GM23338 (cell line): ENCODE measurements at regions not wholly inside any gene's neighbourhood (a gene's known extent, or its start where the extent isn't known, plus 50 kb on each side); places are given as distances from the start of the nearest gene placed in this dataset.
"Not testable (repeated sequence)": the region's sequence is repeated elsewhere in the genome, so short reads cannot be mapped to it uniquely, and the experiment has no call there.

Experiments
- ATAC-seq: fragments of 200-7000 bp; cut with Tn5 transposase; 3 replicates; pipeline ENCODE4 v1.9.1; 2020
- DNase-seq: peaks from one replicate; pipeline ENCODE4 v3.0.0-alpha.2; 2015; ENCODE audit warnings: low spot score
- H2AFZ ChIP-seq: fragments of 200-600 bp; sonication (generic); 2 replicates; pipeline ENCODE4 v1.8.0; 2016; ENCODE audit warnings: antibody characterized with exemption, mild to moderate bottlenecking, moderate library complexity
- H3F3A ChIP-seq: fragments of 200-600 bp; sonication (generic); replicated peaks from 2 replicates; pipeline ENCODE4 v1.8.0; 2017; ENCODE audit warnings: antibody characterized with exemption, mixed run types, low read depth
- H3K27ac ChIP-seq: fragments of 200-600 bp; sonication (generic); 2 replicates; pipeline ENCODE4 v1.6.1; 2016; ENCODE audit warnings: low read depth
- H3K27me3 ChIP-seq: fragments of 200-600 bp; sonication (generic); 2 replicates; pipeline ENCODE4 v1.8.0; 2016; ENCODE audit warnings: mild to moderate bottlenecking, mixed run types, moderate library complexity; ENCODE audit not compliant: insufficient read depth
- H3K36me3 ChIP-seq: fragments of 200-600 bp; sonication (generic); 2 replicates; pipeline ENCODE4 v1.8.0; 2016; ENCODE audit warnings: mild to moderate bottlenecking; ENCODE audit not compliant: insufficient read depth
- H3K4me1 ChIP-seq: fragments of 200-600 bp; sonication (generic); 2 replicates; pipeline ENCODE4 v1.8.0; 2016; ENCODE audit warnings: mild to moderate bottlenecking, moderate library complexity; ENCODE audit not compliant: insufficient read depth
- H3K4me2 ChIP-seq: fragments of 200-600 bp; sonication (generic); 2 replicates; pipeline ENCODE4 v1.7.1; 2017; ENCODE audit warnings: mixed run types
- H3K4me3 ChIP-seq: fragments of 200-600 bp; sonication (generic); 2 replicates; pipeline ENCODE4 v1.6.1; 2016; ENCODE audit warnings: mixed run types
- H3K79me2 ChIP-seq: fragments of 200-600 bp; sonication (generic); replicated peaks from 2 replicates; pipeline ENCODE4 v1.8.0; 2017; ENCODE audit warnings: mild to moderate bottlenecking; ENCODE audit not compliant: insufficient read depth
- H3K9me2 ChIP-seq: fragments of 200-600 bp; sonication (generic); 2 replicates; pipeline ENCODE4 v1.8.0; 2017; ENCODE audit not compliant: insufficient read depth
- H4K20me1 ChIP-seq: fragments of 200-600 bp; sonication (generic); replicated peaks from 2 replicates; pipeline ENCODE4 v1.8.0; 2017; ENCODE audit warnings: mild to moderate bottlenecking; ENCODE audit not compliant: insufficient read depth
- H3K27ac Mint-ChIP-seq: 2 replicates; pipeline ENCODE4 v1.8.0; 2020; ENCODE audit warnings: inconsistent platforms, mild to moderate bottlenecking, moderate library complexity, mixed read lengths
- H3K27me3 Mint-ChIP-seq: 3 replicates; pipeline ENCODE4 v1.8.0; 2022; ENCODE audit warnings: low read depth, mild to moderate bottlenecking, moderate library complexity, mixed read lengths, inconsistent platforms; ENCODE audit not compliant: insufficient read depth, poor library complexity
- H3K36me3 Mint-ChIP-seq: 3 replicates; pipeline ENCODE4 v1.8.0; 2021; ENCODE audit warnings: low read depth, mild to moderate bottlenecking, inconsistent platforms, moderate library complexity, mixed read lengths
- H3K4me1 Mint-ChIP-seq: 3 replicates; pipeline ENCODE4 v1.8.0; 2020; ENCODE audit warnings: mild to moderate bottlenecking, inconsistent platforms, mixed read lengths
- H3K4me3 Mint-ChIP-seq: 3 replicates; pipeline ENCODE4 v1.8.0; 2021; ENCODE audit warnings: moderate library complexity, mild to moderate bottlenecking, inconsistent platforms, mixed read lengths
- H3K9me3 Mint-ChIP-seq: 3 replicates; pipeline ENCODE4 v1.8.0; 2020; ENCODE audit warnings: moderate library complexity, mild to moderate bottlenecking, inconsistent platforms, mixed read lengths

DNA sequence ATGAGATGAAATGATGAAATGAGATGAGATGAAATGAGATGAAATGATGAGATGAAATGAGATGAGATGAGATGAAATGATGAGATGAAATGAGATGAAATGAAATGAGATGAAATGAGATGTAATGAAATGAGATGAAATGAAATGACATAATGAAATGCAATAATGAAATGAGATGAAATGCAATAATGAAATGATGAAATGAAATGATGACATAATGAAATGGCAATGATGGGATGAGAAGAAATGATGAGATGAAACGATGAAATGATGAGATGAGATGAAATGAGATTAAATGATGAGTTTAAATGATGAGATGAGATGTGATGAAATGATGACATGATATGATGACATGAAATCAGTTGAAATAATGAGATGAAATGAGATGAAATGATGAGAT, 650.3 kb downstream of the ZNF37A start:
- H3K4me2 ChIP-seq, H3K4me1 Mint-ChIP-seq, H3K27ac Mint-ChIP-seq, H4K20me1 ChIP-seq, H3K27me3 Mint-ChIP-seq, H3F3A ChIP-seq, H3K27ac ChIP-seq, H2AFZ ChIP-seq, ATAC-seq, H3K4me1 ChIP-seq, H3K9me2 ChIP-seq, H3K79me2 ChIP-seq, DNase-seq, H3K4me3 ChIP-seq, H3K4me3 Mint-ChIP-seq, H3K36me3 ChIP-seq, H3K27me3 ChIP-seq: not testable (repeated sequence)
- peaks cover 45% of the 10 kb centered on the region for H3K9me3 Mint-ChIP-seq
- H3K36me3 Mint-ChIP-seq, result peaks cover 16% of the 10 kb centered on the region

DNA sequence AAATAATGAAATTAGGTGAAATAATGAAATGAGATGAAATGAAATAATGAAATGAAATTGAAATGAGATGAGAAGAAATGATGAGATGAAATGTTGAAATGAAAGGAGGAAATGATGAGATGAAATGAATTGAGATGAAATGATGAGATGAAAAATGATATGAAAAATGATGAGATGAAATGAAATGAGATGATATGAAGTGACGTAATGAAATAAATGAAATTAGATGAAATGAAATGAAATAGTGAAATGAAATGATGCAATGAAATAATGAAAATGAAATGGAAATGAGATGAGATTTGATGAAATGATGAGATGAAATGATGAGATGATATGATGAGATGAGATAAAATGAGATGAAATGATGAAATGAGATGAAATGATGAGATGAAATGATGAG, 651.9 kb downstream of the ZNF37A start:
- ATAC-seq, H3K4me1 Mint-ChIP-seq, H3K79me2 ChIP-seq, H3F3A ChIP-seq, H2AFZ ChIP-seq, H3K4me1 ChIP-seq, H3K27ac ChIP-seq, H4K20me1 ChIP-seq, H3K9me2 ChIP-seq, DNase-seq, H3K4me3 ChIP-seq, H3K27ac Mint-ChIP-seq, H3K36me3 ChIP-seq, H3K27me3 ChIP-seq, H3K4me3 Mint-ChIP-seq, H3K36me3 Mint-ChIP-seq, H3K27me3 Mint-ChIP-seq, H3K4me2 ChIP-seq: not testable (repeated sequence)
- H3K9me3 Mint-ChIP-seq, result peaks cover 33% of the 10 kb centered on the region
